ENCODE measurements at regions not wholly inside any gene's neighbourhood (a gene's known extent, or its start where the extent isn't known, plus 50 kb on each side); places are given as distances from the start of the nearest gene placed in this dataset.

GRCh38 chr12:25875661-25876060 lies 82.8 kb upstream of the RASSF8 start:
- TF ChIP-seq CTCF (IDR thresholded peaks at IDR 0.05; ENCODE audit: borderline replicate concordance, extremely low read depth, low read length, poor library complexity, severe bottlenecking) (no peak), EZH2 (IDR thresholded peaks at IDR 0.05; ENCODE audit: borderline replicate concordance, low read depth, low read length, severe bottlenecking) (no peak)

Measured in DND-41 (cell line).